RKO (cell line): ENCODE measurements at regions not wholly inside any gene's neighbourhood (a gene's known extent, or its start where the extent isn't known, plus 50 kb on each side); places are given as distances from the start of the nearest gene placed in this dataset.

Source experiments
- DNase-seq: peaks from one replicate; pipeline ENCODE4 v3.0.0-alpha.2; 2016; ENCODE audit warnings: low spot score

DNA sequence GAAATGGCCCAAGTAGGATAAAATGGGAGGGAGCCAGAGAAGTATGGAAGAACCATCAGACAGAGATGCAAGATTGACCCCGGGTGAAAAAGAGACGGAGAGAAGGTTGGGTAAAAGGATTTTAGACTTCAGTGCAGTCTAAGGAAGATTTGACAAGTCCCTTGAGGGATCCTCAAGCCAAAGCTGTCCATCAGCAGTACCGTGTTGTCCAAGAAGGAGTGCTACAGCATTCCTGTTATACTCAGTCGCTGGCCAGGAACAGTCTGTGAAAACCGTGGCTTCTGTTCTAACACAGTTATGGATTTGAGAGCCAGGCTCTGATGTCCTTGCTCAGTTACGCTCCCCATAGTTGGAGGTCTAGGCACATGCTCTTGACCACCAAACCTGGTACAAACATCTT is 383.9 kb upstream of the DAB2 start:
- no peak for DNase-seq

DNA sequence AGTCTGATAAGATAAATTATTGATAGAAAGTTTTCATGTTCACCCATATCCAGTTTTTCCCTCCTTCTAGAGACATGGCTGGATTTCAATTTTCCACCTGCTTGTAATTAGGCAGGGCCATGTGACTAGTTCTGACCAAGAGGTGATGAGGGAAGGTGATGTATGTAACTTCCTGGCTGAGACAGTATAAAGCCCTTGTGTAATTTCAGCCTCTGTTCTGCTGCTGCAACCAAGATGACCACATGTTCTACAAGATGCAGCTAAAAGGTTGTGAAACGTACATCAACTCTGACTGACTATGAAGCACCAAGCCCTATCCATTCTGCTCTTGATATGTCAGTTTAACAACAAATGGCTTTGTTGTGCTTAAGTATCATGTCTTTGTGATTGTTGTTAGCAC is 376.5 kb upstream of the DAB2 start:
- no peak for DNase-seq

DNA sequence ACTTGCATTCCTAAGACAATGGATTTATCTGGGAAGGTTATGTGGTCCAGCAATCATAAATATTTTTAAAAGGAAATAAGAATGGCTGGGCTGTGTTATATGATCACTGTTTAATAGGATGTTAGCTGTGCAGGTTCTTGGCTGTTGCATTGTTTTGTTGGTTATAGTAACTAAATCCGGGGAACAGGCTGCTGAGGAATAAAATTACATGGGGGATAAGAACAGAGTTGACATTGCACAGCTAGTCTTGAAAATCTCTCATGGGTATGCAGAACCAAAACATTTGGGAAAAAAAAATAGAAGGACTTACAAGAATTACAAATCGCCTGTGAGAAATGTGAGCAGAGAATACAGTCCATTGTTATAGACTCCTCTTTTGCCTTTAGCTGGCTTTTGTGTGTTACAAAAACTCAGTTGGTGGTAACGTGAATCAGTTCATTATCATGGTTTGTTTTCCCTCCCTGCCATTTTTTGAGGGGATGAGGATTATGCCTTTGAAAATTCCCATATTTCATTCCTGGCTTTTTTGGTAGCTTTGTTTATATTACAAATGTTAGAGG is 375.3 kb upstream of the DAB2 start:
- DNase-seq, result no peak

DNA sequence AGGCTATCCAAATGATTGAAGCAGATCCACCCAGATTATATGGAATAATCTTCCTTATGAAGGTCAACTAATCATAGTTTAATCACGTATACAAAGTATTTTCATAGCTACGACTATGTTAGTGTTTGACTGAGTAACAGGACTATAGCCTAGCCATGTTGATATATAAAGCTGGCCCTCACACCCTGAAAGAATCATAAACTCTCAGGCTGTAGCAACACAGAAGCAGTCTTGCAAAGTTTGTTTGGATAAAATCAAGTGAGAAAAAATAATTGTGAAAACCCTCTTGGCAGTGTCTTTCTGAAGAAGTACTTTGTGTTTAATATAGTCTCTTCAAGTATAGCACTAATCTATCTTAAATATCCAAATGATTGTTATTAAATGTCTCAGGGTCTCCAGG is 374.5 kb upstream of the DAB2 start:
- no peak for DNase-seq

DNA sequence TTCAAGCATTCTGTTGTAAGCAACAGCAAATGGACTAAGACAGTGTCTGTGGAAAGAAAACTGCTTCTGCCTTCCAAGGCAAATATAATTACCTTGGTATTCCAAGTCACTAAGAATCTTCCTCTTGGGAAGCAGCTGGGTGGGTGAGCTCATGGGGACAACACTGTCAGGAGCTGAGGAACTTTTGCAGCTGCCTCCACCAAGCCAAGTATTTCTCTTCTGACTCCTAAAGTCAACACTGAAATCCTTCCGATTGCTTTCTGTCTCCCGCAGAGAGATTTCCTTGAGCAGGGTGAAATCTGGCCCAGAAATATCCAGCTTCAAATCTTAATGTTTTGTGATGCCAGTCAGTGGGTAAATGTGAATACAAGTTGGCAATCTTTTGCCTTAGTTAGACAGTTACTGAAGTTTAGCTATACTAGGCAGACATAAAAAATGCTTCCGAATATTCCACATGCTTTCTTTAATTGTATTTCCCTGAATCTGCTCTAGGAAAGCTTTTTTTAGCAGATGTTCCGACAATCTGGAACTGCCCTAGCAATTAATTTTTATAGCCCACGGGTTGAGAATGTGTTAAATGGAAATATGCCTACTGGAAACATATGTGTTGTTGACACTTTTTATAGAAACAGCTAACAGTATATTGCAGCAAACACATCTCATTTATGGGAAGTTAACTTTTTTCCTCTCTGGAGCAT is 369.9 kb upstream of the DAB2 start:
- DNase-seq, result no peak

DNA sequence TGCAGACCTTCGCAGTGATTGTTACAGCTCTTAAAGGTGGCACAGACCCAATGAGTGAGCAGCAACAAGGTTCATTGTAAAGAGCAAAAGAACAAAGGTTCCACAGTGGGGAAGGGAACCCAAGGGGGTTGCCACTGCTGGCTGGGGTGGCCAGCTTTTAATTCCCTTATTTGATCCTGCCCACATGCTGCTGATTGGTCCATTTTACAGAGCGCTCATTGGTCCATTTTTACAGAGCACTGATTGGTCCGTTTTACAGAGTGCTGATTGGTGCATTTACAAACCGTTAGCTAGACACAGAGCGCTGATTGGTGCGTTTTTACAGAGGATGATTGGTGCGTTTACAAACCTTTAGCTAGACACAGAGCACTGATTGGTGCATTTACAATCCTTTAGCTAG is 360.6 kb upstream of the DAB2 start:
- no peak for DNase-seq

DNA sequence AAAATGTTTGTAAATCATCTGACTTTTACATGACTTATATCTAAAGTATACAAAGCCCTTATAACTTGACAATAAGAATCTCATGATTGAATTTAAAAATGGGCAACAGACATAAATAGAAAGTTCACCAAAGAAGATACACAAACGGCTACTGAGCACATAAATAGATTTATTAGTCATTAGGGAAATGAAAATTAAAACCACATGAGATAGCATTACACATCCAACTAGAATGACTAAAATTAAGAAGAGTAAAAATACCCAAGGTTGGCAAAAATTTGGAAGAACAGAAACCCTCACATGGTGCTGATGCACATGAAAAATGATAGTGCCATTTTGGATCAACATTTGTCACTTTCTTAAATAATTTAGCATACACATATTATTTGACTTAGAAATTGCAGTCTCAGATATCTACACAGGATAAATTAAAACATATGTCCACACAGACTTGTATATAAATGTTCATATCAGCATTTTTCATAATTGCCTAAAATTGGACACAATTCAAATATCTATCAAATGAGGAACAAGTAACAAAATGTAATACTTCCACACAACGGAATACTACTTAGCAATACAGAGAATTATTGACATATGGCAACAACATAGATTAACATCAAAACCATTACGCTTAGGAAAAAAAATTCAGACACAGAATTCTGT is 359.1 kb upstream of the DAB2 start:
- no peak for DNase-seq

DNA sequence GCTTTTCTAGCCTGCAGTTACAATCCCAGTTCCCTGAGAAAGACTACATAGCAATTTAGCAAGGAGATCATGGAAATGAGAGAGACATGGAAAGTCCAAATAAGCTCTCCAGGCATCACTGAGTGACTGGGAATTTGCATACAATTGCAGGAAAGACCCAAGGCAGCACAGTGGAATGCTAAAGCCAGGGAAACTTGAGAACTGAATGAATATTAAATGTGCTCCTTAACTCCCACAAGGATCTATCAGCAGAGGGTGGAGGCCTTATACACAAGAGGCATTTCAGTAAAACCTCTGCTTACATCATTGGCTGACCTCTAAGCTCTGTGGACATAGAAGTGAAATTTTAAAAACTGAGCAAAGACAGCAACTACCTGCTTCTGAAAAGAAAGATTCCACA is 355.6 kb upstream of the DAB2 start:
- DNase-seq, result no peak

DNA sequence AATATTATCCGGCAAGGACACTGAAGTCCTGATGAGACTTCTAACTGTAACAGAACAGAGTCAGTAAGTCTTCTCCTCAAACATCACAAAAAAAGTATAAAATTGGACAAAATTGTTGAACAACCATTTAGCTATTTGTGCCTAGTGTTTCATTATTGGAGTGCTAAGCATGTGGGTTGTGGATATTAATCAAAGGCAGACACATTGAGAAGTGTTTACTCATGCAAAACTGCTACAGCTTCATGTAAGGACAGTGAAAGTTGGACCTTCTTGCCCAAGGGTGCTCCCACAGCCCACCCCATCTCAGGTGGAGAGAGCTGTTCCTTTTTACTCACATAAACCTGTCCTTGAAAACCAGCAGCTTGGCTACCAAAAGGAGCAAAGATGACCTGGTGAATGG is 355.1 kb upstream of the DAB2 start:
- no peak for DNase-seq

DNA sequence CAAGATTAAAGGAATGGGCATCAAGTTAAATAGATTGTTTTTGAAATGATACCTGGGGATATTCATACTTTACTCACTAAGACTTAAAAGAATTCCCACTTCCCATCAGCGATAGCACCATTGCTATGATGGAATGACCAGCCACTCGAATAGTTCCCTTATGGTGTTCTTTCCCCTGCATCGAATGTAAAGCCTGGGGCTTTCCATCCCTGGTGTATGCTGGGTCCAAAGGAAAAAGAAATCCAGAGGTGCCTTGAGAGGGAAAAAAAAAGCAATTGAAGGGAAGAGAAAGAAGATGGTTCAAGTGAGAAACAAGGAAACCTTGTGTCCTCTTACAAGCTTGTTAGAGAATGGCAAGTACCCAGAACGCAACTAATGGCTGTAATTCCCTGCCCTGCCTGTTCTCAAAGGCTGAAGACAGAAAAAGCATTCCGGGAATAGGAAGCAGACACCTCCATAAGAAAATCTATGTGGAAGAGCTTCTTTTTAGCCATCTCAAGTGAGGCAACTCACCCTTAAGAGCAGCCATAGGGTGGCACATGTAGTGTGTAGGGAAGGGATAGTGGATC is 351.1 kb upstream of the DAB2 start:
- no peak for DNase-seq

DNA sequence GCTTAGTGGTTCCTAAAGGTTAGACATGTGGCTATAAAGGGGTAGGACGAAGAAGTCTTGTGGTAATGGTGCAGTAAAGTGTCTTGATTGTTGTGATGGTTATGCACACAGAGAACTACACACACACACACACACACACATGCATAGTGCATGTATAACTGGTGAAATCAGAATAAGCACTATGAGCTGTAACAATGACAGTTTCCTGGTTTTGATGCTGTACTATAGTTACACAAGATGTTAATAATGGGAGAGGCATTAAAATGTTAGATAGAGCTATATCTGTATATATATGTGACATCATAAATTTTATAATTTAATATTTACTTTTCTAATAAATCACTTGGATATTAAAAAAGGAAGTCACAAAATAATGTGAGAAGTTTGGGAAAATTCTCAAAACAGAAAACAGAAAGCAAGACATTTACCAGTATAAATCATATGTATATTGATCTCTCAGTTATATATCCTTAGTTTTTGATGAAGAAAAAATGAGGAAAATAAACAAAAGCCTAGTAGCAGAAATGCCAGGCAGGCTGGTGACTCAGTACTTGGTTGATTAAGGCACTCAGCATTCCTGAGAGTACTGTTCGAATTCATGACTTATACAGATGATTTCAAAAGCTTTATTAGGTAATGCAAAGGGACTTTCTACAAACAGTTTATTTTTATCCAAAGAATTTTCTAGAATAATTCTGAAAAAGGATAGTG is 350.5 kb upstream of the DAB2 start:
- peak; percentile 34 for DNase-seq

DNA sequence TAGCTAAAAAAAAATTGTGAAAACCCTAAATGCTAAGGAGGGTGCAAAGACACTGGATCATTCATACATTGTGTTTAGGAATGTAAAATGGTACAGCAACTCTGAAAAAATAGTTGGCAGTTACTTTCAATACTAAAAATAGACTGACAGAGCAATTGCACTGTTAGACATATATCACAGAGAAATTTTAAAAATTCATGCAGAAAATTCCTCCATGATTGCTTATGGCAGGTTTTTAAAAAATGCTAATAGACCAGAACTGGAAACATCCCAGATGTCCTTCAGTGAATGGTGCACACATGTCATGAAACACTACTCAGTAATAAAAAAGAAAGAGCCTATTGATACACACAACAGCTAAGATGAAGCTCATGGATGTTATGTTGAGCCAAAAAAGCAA is 349.8 kb upstream of the DAB2 start:
- no peak for DNase-seq

DNA sequence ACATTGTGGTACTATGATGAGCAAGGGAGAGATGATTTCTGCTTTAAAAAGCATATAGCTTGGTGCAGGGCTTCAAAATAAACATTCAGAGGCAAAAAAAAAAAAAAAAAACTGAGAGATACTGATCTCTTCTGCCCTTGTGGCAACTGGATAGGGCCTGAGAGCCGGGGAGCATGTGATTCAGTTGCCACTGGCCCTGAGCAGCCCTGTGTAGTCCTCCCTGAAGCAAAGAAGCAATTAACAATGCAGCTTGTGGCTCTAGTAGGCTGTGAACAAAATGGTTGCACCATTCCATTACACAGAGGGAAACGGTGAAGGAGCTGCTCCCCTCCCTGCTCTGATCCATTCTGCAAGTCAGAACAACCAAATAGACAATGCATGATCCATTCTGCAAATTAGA is 347.5 kb upstream of the DAB2 start:
- no peak for DNase-seq

DNA sequence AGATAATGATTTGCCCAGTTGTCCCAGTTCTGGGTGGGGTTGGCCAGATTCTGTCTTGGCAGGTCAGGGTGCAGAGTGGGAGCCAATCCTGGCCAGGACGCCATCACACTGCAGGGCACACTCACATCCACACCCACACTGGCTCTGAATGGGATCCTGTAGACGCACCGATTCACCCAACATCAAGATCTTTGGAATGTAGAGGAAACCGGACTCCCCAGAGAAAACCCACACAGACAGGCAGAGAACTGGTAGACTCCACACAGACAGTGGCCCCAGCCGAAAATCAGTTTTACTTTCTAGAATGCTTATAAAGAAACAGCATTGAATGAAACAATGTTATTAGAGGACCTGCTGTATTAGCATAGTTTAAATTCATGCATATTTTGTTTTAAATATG is 343.1 kb upstream of the DAB2 start:
- no peak for DNase-seq

DNA sequence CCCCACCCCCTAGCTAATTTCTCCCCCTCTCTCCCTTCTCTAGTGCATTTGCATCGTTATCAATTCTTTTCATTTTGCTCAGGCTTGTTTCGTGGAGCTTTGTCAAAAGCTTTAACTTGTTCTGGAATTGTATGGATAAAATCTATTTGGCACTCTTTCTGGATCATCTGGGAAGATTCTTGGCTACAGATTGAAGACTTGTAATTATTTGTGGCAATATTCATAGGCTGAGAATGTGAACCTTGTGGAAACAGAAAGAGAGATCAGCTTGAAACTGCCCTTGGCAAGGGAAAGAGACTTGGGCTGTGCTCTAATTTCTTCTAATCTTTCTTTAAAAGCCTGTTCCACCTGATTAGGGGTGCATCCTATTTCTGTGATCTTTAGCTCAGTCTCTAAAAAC is 340.6 kb upstream of the DAB2 start:
- DNase-seq, result no peak

DNA sequence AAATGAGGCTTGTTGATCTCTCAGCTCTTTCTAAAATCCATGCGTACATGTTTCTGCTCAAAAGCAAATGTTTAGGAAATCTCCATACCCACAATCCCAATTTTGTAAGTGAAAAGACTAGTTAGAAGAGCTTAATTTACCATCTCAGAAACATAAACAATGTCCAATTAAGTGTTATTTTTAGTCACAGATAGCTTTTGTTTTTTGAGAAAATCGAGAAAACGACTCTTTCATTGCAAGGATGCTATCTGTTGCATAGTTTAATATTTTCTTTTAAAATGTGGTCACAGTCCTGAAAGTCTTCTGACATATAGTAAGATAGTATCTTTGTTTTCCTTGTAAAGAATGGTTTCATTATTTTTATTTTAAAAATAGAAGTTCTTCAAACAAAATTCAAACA is 338.0 kb upstream of the DAB2 start:
- DNase-seq, result no peak

DNA sequence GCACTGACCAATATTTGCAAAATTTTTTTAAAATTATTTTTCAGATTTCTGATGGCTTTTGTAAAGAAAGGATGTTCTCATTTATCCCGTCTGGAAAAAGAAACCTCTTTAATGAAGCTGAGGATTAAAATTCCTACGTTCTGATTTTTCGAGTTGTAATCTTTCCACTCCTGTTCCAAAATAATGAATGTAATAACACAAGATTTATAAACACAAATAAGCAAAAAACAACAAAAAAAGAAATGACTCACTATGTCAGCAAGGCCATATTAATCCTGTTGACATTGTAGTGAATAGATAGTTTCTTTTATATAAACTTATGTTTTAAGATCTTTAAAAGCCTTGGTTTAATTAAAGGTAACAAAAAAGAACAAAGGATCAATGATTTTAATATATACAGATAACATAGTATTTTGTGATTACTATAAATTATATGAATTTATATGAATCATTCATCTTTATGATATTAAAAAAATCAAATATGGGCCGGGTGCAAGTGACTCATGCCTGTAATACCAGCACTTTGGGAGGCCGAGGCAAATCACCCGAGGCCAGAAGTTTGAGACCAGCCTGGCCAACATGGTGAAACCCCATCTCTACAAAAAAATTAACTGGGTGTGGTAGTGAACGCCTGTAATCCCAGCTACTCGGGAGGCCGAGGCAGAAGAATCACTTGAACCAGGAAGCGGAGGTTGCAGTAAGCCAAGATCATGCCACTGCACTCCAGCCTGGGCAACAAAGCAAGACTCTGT is 336.6 kb upstream of the DAB2 start:
- DNase-seq, result no peak

DNA sequence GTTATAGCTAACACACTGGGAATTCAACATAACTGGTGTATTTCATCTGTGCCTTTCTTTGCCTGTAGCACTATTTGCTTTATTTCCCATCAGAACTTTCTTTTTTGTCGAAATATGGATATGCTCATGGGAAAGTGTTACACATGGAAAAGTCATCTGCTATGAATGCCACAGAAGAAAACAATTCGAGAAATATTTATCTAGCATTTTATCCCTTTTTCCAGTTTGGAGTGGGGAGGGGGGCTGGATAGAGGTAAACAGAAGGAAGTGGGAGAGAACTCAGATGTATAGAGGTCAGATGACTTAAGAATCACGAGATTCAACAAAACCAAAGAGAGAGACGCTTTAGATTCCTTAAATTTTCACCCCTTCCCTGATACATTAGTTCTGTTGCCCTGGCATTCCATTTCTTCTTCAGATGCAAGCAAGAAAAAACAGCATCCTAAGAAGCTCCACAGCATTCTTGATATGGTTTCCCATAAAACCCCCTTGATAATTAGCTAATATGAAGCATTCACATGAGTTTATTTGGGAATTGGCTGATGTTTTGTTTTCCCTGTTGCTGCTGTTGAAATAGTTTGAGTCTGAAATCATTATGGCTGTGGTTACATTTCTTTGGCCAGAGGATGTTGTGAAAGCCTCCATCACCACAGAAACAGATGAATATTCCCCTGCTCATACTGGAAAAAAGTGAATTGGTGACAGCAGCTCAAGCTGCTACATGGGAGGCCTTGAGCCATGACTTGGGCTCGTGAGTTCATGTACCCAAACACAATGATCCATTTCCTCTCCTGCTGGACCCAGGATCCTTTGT is 335.8 kb upstream of the DAB2 start:
- DNase-seq, result no peak

DNA sequence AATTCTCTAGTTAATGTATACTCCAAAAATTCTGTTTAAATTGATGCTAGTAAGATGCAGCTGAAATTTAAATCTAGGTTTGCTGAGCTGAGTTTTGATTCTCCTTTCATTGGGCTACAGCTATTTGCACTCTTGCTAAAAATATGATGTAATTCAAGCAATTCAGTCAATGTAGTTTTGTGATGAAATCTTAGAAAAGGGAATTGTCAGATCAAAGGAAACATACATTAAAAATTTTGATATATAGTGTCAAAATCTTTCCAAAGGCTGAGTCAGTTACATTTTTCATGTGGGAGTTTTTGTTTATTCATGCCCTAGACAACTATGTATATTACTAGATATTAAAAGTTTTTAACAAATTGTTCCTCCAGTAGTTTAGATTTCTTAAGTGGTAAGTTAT is 334.9 kb upstream of the DAB2 start:
- DNase-seq, result no peak

DNA sequence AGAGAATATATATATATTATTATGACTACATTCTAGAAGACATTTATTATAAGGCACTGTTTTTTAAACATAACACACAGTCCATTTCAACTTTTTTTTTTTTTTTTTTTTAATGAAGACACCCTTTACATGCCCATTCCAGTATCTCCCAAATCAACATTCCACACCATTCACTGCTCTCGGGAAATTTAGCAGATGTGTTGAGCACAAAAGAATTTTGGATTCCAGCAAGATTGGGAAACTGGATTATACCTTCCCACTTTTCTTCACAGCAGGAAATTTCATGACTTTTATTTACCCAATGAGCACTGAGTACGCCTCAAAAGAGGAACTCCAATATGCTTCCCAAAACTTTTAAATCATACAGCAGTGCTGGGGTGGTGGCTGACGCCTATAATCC is 333.6 kb upstream of the DAB2 start:
- no peak for DNase-seq

DNA sequence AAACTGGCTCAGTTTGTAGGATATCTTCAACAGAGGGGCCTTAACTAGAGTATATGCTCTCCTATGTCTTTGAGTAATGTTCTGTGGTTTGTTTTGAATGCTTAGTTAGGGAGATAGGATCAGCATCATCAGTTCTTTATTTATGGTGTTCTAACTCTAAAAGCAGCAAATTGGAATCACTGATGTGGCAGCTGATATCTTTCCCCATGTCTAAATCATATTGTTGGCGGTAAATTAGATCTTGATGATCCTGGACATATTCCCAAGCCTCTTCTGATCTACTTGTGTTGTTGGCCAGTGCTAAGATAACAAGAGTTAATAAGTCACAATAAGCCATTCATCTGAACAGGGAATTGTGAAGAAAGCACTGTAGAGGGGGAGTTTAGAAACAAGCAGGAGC is 332.4 kb upstream of the DAB2 start:
- DNase-seq, result no peak
